AG04449 (cell line): ENCODE measurements at regions not wholly inside any gene's neighbourhood (a gene's known extent, or its start where the extent isn't known, plus 50 kb on each side); places are given as distances from the start of the nearest gene placed in this dataset.

ENCODE experiments used
- CTCF ChIA-PET: fragments of 350-600 bp; formaldehyde crosslinking; extraction: SDS; loops from one replicate; lab custom pipeline; 2021; ENCODE audit warnings: antibody characterized with exemption; lab: Yijun Ruan, JAX
- POLR2A ChIA-PET: fragments of 400-600, 350-600 bp; formaldehyde crosslinking; extraction: SDS; loops from one replicate; lab custom pipeline; 2020; ENCODE audit warnings: antibody characterized with exemption, inconsistent platforms; lab: Yijun Ruan, JAX
- DNase-seq: peaks from one replicate; pipeline ENCODE4 v3.0.0-alpha.2; 2010; ENCODE audit warnings: low read depth, low spot score
- H3K4me3 ChIP-seq: 2 replicates; pipeline ENCODE4 v1.5.1; 2011; ENCODE audit warnings: low read depth, mild to moderate bottlenecking, control low read depth, low read length
- CTCF ChIP-seq: IDR thresholded peaks from one replicate; pipeline ENCODE4 v1.5.1; 2011; ENCODE audit warnings: mild to moderate bottlenecking, moderate library complexity, low read length, control low read depth, inconsistent platforms; ENCODE audit not compliant: insufficient read depth; ENCODE audit errors: missing control alignments

- no peak overlapping the region for H3K4me3 ChIP-seq
- DNase-seq = no peak
- ChIA-PET CTCF (no interaction called here), POLR2A (no interaction called here)
- TF ChIP-seq CTCF = no peak
These were observed 248.6 kb downstream of the NR4A2 start for GRCh38 chr2:156083763-156084493.

GRCh38 chr2:156079845-156080244 lies 252.7 kb downstream of the NR4A2 start:
- ChIA-PET POLR2A (no interaction called here), CTCF (no interaction called here)
- no peak for DNase-seq
- TF ChIP-seq CTCF = no peak
- no peak overlapping the region for H3K4me3 ChIP-seq

GRCh38 chr2:156077041-156077742 lies 255.3 kb downstream of the NR4A2 start:
- DNase-seq = no peak
- no peak for TF ChIP-seq CTCF
- ChIA-PET CTCF (no interaction called here), POLR2A (no interaction called here)
- H3K4me3 ChIP-seq = no peak overlapping the region

GRCh38 chr2:156065912-156066311 lies 266.6 kb downstream of the NR4A2 start:
- H3K4me3 ChIP-seq = no peak overlapping the region
- POLR2A ChIA-PET = no interaction called here
- CTCF ChIA-PET = no interaction called here
- TF ChIP-seq CTCF = no peak
- no peak for DNase-seq

GRCh38 chr2:156064540-156064939 lies 268.0 kb downstream of the NR4A2 start:
- POLR2A ChIA-PET = no interaction called here
- H3K4me3 ChIP-seq = no peak overlapping the region
- CTCF ChIA-PET = no interaction called here
- no peak for DNase-seq
- TF ChIP-seq CTCF = no peak

GRCh38 chr2:156057647-156058046 lies 274.9 kb downstream of the NR4A2 start:
- no peak for TF ChIP-seq CTCF
- no peak for DNase-seq
- ChIA-PET CTCF (interaction anchor here (0.7 kb wide), 1 partner anchor 506 kb away, joined by 3 read pairs; no protein-coding TSS in a partner anchor), POLR2A (no interaction called here)
- no peak overlapping the region for H3K4me3 ChIP-seq
